ENCODE measurements at regions not wholly inside any gene's neighbourhood (a gene's known extent, or its start where the extent isn't known, plus 50 kb on each side); places are given as distances from the start of the nearest gene placed in this dataset.

- TF ChIP-seq POLR2AphosphoS5 (IDR thresholded peaks at IDR 0.05) (no peak), CTCF (IDR thresholded peaks at IDR 0.05) (no peak)
Measured at GRCh38 chr3:44136421-44136820, 105.3 kb upstream of the TOPAZ1 start.

Data from stomach (tissue), 4 donors.